Sigmoid colon (tissue), 4 donors: ENCODE measurements at regions not wholly inside any gene's neighbourhood (a gene's known extent, or its start where the extent isn't known, plus 50 kb on each side); places are given as distances from the start of the nearest gene placed in this dataset.

ENCODE experiments used
- POLR2A ChIP-seq, 2 donors: fragments of 450-650 bp; IDR thresholded peaks; one replicate each; pipeline ENCODE4 v1.6.1; 2016; ENCODE audit warnings: antibody characterized with exemption in 2 of 2, mild to moderate bottlenecking in 2 of 2, moderate library complexity in 2 of 2
- POLR2AphosphoS5 ChIP-seq, 4 donors: sonication (generic); formaldehyde crosslinking; IDR thresholded peaks; one replicate each; pipeline ENCODE4 v1.6.1; 2017; ENCODE audit warnings: antibody characterized with exemption in 4 of 4
- TF ChIP-seq, protein P1 (sequence below), 4 experiments: fragments of 450-650 bp in 3 of 4; fragments of 200-600 bp in 1 of 4; IDR thresholded peaks; one replicate each; pipeline ENCODE4 v1.5.1; 2016 to 2019; ENCODE audit warnings: antibody characterized with exemption in 4 of 4, mild to moderate bottlenecking in 3 of 4, moderate library complexity in 2 of 4

DNA sequence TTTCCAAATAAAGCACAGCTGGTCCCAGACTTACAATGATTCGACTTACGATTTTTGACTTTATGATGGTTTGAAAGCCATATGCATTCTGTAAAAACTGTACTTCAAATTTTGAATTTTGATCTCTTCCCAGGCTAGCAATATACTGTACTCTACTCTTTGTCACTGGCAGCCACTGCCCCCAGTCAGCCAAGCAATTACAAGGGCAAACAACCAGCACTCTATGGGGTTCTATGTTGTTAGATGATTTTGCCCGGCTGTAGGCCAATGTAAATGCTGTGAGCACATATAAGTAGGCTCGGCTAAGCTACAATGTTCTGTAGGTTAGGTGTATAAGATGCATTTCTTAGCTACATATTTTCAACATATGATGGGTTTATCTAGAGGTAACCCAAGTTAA lies 217.3 kb downstream of the RAB38 start:
- TF ChIP-seq POLR2AphosphoS5 (IDR thresholded peaks at IDR 0.05) (no peak), POLR2A (IDR thresholded peaks at IDR 0.05) (no peak)
- TF ChIP-seq, protein P1, sequence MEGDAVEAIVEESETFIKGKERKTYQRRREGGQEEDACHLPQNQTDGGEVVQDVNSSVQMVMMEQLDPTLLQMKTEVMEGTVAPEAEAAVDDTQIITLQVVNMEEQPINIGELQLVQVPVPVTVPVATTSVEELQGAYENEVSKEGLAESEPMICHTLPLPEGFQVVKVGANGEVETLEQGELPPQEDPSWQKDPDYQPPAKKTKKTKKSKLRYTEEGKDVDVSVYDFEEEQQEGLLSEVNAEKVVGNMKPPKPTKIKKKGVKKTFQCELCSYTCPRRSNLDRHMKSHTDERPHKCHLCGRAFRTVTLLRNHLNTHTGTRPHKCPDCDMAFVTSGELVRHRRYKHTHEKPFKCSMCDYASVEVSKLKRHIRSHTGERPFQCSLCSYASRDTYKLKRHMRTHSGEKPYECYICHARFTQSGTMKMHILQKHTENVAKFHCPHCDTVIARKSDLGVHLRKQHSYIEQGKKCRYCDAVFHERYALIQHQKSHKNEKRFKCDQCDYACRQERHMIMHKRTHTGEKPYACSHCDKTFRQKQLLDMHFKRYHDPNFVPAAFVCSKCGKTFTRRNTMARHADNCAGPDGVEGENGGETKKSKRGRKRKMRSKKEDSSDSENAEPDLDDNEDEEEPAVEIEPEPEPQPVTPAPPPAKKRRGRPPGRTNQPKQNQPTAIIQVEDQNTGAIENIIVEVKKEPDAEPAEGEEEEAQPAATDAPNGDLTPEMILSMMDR (IDR thresholded peaks at IDR 0.05) = no peak
